Kidney epithelial cell (primary cell): ENCODE measurements at regions not wholly inside any gene's neighbourhood (a gene's known extent, or its start where the extent isn't known, plus 50 kb on each side); places are given as distances from the start of the nearest gene placed in this dataset.

Experiments used
- DNase-seq: peaks from one replicate; pipeline ENCODE4 v3.0.0-alpha.2; 2010; ENCODE audit warnings: low read depth
- H3K27me3 ChIP-seq: 2 replicates; pipeline ENCODE4 v1.6.0; 2011; ENCODE audit warnings: low read length; ENCODE audit not compliant: control insufficient read depth, insufficient read depth
- H3K36me3 ChIP-seq: 2 replicates; pipeline ENCODE4 v1.5.1; 2011; ENCODE audit warnings: low read length; ENCODE audit not compliant: control insufficient read depth, insufficient read depth
- H3K4me3 ChIP-seq: 2 replicates; pipeline ENCODE4 v1.5.1; 2011; ENCODE audit warnings: low read depth, mild to moderate bottlenecking, control low read depth, low read length
- TF ChIP-seq, protein P1 (sequence below): IDR thresholded peaks from 2 replicates; pipeline ENCODE4 v1.5.1; 2011; ENCODE audit warnings: mild to moderate bottlenecking, moderate library complexity, low read length, control low read depth, inconsistent platforms; ENCODE audit not compliant: insufficient read depth, poor library complexity, severe bottlenecking

DNA sequence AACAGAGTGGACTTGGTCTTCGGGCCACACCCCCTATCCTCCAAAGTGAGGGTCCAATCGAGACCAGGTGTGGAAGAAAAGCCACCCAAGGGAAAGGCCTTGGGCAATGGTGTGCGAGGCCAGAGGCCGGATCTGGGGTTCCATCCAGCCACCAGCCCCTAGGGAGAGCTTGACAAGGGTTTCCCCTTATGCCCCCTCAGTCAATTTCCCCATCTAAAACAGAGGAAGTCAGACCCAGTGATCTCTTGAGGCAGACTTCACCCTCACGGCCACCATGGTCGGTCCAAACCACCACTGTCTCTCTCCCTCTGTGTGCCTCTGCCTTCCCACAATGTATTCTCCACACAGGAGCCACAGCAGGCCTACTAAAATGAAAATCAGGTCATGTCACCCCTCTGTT lies 82.9 kb downstream of the C5orf15 start:
- H3K36me3 ChIP-seq, result no peaks in the 10 kb centered on the region
- TF ChIP-seq, protein P1, sequence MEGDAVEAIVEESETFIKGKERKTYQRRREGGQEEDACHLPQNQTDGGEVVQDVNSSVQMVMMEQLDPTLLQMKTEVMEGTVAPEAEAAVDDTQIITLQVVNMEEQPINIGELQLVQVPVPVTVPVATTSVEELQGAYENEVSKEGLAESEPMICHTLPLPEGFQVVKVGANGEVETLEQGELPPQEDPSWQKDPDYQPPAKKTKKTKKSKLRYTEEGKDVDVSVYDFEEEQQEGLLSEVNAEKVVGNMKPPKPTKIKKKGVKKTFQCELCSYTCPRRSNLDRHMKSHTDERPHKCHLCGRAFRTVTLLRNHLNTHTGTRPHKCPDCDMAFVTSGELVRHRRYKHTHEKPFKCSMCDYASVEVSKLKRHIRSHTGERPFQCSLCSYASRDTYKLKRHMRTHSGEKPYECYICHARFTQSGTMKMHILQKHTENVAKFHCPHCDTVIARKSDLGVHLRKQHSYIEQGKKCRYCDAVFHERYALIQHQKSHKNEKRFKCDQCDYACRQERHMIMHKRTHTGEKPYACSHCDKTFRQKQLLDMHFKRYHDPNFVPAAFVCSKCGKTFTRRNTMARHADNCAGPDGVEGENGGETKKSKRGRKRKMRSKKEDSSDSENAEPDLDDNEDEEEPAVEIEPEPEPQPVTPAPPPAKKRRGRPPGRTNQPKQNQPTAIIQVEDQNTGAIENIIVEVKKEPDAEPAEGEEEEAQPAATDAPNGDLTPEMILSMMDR, result no peak
- H3K4me3 ChIP-seq, result no peak overlapping the region
- no peak for DNase-seq
- peaks cover 8% of the 10 kb centered on the region for H3K27me3 ChIP-seq

DNA sequence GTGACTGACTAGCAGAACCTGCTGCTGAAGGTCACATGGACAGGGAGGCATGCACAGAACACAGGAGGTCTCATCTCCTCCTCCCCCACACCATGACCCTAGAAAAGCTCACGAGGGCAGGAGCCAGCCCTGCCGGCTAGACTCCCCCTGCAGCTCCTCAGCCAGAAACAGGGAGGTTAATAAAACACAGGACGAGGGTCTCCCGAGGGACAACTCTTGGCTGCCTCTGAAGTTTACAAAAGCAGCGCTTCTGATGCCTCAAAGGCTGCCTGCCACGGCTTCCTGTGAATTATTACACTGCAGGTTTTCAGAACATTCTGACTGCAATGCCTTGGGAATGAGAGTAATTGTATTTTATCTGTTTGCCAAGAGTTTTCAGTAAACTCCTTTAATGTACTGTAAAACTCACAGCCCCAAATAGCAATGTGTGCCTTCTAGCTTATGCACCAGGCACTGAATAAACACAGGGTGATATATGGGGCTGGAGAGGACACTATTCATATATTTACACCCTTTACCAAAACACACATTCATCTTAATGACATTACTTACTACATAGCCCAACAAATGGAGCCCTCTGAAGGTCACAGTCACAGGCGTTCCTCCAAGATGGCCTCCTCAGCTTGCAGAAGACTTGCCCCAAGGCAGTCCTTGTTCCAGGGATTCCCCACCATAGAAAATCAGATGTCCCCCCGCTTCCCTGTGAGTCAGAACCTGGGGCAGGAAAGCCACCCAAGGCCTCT lies 83.7 kb downstream of the C5orf15 start:
- H3K27me3 ChIP-seq, result peaks cover 9% of the 10 kb centered on the region
- TF ChIP-seq, protein P1, result no peak
- no peaks in the 10 kb centered on the region for H3K36me3 ChIP-seq
- no peak overlapping the region for H3K4me3 ChIP-seq
- no peak for DNase-seq

DNA sequence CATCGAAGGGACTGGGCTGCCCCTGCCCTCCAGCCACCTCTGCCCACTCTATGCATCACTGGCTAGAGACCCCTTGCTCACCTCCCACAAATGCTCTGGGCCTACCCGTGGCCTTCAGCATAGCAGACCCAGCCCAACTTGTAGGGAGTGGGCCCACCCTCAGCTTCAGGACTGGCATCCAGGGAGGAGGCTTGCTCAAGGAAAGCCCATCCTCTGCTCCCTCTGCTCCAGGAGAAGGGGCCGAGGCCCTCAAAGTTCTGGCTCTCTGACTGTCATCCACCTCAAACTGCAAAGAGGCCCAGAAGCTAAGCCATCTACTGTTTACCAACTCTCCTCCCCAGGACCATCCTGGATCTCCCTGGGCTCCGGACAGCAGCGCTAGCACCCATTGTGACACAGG lies 84.5 kb downstream of the C5orf15 start:
- TF ChIP-seq, protein P1, result no peak
- Histone ChIP-seq H3K4me3 (no peak overlapping the region), H3K36me3 (no peaks in the 10 kb centered on the region), H3K27me3 (peaks cover 10% of the 10 kb centered on the region)
- DNase-seq, result no peak

DNA sequence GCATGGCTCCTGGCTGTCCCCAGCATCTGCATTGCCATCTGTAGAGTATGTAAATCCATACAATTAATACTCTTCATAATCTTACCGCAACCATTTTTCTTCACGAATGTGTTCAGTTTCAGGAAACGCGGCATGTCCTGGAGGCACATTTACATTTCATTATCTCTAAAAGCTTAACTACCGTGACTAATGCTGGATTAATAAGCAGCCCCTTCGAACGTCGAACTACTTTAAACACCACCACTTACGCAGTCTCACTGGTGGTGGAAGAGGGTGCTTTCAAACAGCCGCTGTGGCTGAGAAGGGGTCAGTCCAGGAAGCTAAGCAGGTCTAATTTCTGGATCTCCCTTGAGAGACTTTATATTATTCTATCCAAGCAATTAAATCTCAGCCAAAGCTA lies 85.6 kb downstream of the C5orf15 start:
- no peak overlapping the region for H3K4me3 ChIP-seq
- H3K27me3 ChIP-seq, result peaks cover 10% of the 10 kb centered on the region
- no peak for DNase-seq
- TF ChIP-seq, protein P1, result no peak
- H3K36me3 ChIP-seq, result no peaks in the 10 kb centered on the region

DNA sequence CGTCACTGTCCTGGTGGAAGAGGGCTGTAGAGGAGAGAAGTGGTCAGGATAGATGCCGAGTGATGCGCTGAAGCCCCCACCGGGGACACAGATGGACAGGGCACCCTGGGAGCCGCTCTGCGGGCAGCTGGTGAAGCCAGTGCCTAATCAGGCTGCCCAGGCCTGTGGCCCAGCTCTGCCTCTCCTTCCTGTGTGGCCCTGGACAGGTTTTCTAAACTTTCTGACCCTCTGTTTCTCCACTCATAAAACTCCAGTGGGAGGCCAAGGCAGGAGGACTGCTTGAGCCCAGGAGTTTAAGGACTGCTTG lies 86.1 kb downstream of the C5orf15 start:
- Histone ChIP-seq H3K27me3 (peaks cover 10% of the 10 kb centered on the region), H3K4me3 (no peak overlapping the region), H3K36me3 (no peaks in the 10 kb centered on the region)
- TF ChIP-seq, protein P1, result no peak
- DNase-seq, result no peak
